Spleen (tissue), 7 donors: ENCODE measurements at regions not wholly inside any gene's neighbourhood (a gene's known extent, or its start where the extent isn't known, plus 50 kb on each side); places are given as distances from the start of the nearest gene placed in this dataset.

ENCODE experiments used
- CTCF ChIP-seq, 11 experiments: fragments of 200-600 bp in 7 of 11; fragments of 450-650 bp in 4 of 11; sonication (generic) in 4 of 11; IDR thresholded peaks in 8 of 11; conservative IDR thresholded peaks in 3 of 11; 1 replicate in 7 of 11; 2 replicates in 4 of 11; pipeline versions ENCODE4 v1.4.0 to v1.8.0; 2016 to 2021; ENCODE audit warnings: antibody characterized with exemption in 11 of 11, inconsistent platforms in 4 of 11, mild to moderate bottlenecking in 1 of 11
- POLR2A ChIP-seq, 3 donors: fragments of 450-650 bp; IDR thresholded peaks; one replicate each; pipeline ENCODE4 v1.5.1; 2017; ENCODE audit warnings: antibody characterized with exemption in 3 of 3, mild to moderate bottlenecking in 1 of 3
- donor health status: DM: no; HTN: no; CAD: no; lungs with moderate emphysema.
- donor health status: DM: no; HTN: no; CAD: no.
- donor health status: DM: no; HTN: no; CAD: no.

GRCh38 chr9:103427696-103428095, 432.6 kb downstream of the CYLC2 start:
- TF ChIP-seq CTCF (IDR thresholded peaks at IDR 0.05 in 8 of 11, conservative IDR thresholded peaks at IDR 0.05 in 3 of 11) (no peak), POLR2A (IDR thresholded peaks at IDR 0.05) (no peak)
